Astrocyte of the cerebellum (primary cell): ENCODE measurements at regions not wholly inside any gene's neighbourhood (a gene's known extent, or its start where the extent isn't known, plus 50 kb on each side); places are given as distances from the start of the nearest gene placed in this dataset.

Source experiments
- DNase-seq: peaks from one replicate; pipeline ENCODE4 v3.0.0-alpha.2; 2011; ENCODE audit warnings: low read depth
- H3K4me3 ChIP-seq: 2 replicates; pipeline ENCODE4 v1.5.1; 2011; ENCODE audit warnings: mild to moderate bottlenecking, low read depth, low read length, moderate library complexity
- in situ Hi-C: cut with HindIII; loops from 2 replicates; pipeline ENCODE4 v1.10.0; 2017; ENCODE audit warnings: low sequenced_read_pairs
- TF ChIP-seq, protein P1 (sequence below): IDR thresholded peaks from 2 replicates; pipeline ENCODE4 v1.5.1; 2012; ENCODE audit warnings: low read length, low read depth, moderate library complexity, mild to moderate bottlenecking; ENCODE audit errors: missing control alignments

GRCh38 chr16:80408014-80408413 is 132.8 kb upstream of the DYNLRB2 start:
- DNase-seq, result no peak
- H3K4me3 ChIP-seq, result no peak overlapping the region
- TF ChIP-seq, protein P1, sequence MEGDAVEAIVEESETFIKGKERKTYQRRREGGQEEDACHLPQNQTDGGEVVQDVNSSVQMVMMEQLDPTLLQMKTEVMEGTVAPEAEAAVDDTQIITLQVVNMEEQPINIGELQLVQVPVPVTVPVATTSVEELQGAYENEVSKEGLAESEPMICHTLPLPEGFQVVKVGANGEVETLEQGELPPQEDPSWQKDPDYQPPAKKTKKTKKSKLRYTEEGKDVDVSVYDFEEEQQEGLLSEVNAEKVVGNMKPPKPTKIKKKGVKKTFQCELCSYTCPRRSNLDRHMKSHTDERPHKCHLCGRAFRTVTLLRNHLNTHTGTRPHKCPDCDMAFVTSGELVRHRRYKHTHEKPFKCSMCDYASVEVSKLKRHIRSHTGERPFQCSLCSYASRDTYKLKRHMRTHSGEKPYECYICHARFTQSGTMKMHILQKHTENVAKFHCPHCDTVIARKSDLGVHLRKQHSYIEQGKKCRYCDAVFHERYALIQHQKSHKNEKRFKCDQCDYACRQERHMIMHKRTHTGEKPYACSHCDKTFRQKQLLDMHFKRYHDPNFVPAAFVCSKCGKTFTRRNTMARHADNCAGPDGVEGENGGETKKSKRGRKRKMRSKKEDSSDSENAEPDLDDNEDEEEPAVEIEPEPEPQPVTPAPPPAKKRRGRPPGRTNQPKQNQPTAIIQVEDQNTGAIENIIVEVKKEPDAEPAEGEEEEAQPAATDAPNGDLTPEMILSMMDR, result no peak
- in situ Hi-C loops, result no loop called here

DNA sequence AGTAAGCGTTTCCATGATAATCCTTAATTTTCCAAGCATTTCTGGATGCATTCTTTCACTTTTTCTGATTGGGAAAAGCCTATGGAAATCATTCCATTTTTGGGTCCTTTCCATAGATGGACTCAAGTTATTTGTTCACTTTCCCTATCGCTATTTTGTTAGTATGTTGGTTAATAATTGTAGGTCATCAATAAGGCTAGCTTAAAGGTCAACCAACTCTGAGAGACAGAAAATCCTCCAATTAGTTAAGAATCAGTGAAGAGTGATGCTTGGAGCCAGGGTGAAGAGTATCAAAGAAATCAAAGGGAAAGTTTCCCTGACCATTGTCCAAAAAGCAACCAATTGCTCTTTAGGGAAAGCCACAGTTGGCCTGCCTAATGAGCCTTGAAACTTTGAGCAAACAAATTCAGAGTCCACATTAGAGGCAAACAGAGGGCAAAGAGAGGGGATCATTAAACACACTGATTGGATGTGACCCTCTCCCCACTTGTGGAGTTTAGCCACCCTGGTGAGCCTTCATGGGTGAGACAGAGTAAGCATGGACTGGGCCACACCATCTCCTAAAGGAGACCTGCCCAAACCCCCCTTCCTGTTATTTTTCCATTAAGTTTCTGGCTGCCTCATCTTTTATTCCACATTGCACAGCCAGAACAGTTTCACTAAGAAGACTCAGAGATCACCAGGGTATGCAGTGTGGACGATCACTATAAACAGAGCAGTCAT is 133.4 kb upstream of the DYNLRB2 start:
- no peak for DNase-seq
- in situ Hi-C loops, result no loop called here
- H3K4me3 ChIP-seq, result no peak overlapping the region
- TF ChIP-seq, protein P1, result no peak

- in situ Hi-C loops, result no loop called here
- TF ChIP-seq, protein P1, result no peak
- no peak overlapping the region for H3K4me3 ChIP-seq
- no peak for DNase-seq
Measured at GRCh38 chr16:80404847-80405246, 135.9 kb upstream of the DYNLRB2 start.

GRCh38 chr16:80403894-80404293 is 136.9 kb upstream of the DYNLRB2 start:
- TF ChIP-seq, protein P1, result no peak
- H3K4me3 ChIP-seq, result no peak overlapping the region
- in situ Hi-C loops, result no loop called here
- no peak for DNase-seq

DNA sequence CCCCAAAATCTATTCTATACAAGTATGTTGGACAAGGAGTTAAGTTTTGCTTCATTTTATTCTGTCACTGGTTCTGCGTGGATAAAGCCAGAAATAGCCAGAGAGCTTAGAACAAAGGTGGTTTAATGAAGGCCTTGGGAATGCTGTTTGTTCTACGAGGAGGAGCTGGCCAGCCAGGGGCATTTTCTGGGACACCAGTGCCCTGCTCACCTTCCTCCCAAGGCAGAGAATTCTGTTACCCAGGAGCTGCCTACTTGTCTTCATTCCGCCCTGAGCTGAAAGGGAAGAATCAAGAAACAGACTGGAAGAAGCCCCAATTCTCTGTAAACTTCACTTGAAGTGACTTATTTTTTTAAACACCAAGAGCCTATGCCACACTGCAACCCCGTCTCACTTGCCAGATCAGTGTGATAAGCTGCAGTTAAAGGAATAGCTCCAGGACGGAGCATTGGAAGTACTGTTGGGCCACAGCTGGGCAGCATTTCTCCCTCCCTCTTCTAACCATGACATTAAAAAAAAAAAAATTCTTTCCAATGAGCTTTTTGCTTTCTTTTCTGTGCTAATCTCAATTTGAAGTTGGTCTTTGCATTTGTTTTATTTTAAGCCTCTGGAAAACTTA is 149.8 kb upstream of the DYNLRB2 start:
- in situ Hi-C loops, result no loop called here
- TF ChIP-seq, protein P1, result no peak
- DNase-seq, result no peak
- H3K4me3 ChIP-seq, result no peak overlapping the region

- TF ChIP-seq, protein P1, result no peak
- no peak overlapping the region for H3K4me3 ChIP-seq
- in situ Hi-C loops, result no loop called here
- DNase-seq, result no peak
Measured at GRCh38 chr16:80390046-80390445, 150.7 kb upstream of the DYNLRB2 start.
